C4-2B (cell line): ENCODE measurements at regions not wholly inside any gene's neighbourhood (a gene's known extent, or its start where the extent isn't known, plus 50 kb on each side); places are given as distances from the start of the nearest gene placed in this dataset.

ENCODE experiments used
- ZFX ChIP-seq: fragments of 450-650 bp; IDR thresholded peaks from 2 replicates; pipeline ENCODE4 v1.6.1; 2017
- TF ChIP-seq, protein P1 (sequence below): fragments of 450-650 bp; conservative IDR thresholded peaks from 2 replicates; pipeline ENCODE4 v1.5.1; 2017; ENCODE audit warnings: mild to moderate bottlenecking

DNA sequence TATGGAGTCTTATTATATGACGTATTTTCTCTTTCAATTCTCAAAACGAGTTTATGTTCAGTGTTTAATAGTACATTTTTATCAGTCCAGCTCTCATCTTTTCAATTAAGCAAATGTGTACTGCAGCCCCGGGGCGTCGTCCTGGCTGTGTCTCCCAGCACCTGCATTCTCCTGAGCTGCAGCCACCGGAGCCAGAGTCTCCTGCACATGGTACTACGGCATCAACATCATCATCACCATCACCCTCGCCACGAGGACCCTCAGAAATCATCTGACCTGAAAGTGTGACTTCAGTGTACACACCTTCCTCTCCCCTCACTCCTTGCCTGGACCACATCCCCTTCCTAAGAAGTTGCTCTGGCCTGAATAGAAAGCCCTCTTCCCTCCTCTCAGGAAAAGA is 267.7 kb upstream of the ARID1B start:
- TF ChIP-seq, protein P1, sequence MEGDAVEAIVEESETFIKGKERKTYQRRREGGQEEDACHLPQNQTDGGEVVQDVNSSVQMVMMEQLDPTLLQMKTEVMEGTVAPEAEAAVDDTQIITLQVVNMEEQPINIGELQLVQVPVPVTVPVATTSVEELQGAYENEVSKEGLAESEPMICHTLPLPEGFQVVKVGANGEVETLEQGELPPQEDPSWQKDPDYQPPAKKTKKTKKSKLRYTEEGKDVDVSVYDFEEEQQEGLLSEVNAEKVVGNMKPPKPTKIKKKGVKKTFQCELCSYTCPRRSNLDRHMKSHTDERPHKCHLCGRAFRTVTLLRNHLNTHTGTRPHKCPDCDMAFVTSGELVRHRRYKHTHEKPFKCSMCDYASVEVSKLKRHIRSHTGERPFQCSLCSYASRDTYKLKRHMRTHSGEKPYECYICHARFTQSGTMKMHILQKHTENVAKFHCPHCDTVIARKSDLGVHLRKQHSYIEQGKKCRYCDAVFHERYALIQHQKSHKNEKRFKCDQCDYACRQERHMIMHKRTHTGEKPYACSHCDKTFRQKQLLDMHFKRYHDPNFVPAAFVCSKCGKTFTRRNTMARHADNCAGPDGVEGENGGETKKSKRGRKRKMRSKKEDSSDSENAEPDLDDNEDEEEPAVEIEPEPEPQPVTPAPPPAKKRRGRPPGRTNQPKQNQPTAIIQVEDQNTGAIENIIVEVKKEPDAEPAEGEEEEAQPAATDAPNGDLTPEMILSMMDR = no peak
- no peak for TF ChIP-seq ZFX
